ENCODE measurements at regions not wholly inside any gene's neighbourhood (a gene's known extent, or its start where the extent isn't known, plus 50 kb on each side); places are given as distances from the start of the nearest gene placed in this dataset.
"Not testable (repeated sequence)": the region's sequence is repeated elsewhere in the genome, so short reads cannot be mapped to it uniquely, and the experiment has no call there.

DNA sequence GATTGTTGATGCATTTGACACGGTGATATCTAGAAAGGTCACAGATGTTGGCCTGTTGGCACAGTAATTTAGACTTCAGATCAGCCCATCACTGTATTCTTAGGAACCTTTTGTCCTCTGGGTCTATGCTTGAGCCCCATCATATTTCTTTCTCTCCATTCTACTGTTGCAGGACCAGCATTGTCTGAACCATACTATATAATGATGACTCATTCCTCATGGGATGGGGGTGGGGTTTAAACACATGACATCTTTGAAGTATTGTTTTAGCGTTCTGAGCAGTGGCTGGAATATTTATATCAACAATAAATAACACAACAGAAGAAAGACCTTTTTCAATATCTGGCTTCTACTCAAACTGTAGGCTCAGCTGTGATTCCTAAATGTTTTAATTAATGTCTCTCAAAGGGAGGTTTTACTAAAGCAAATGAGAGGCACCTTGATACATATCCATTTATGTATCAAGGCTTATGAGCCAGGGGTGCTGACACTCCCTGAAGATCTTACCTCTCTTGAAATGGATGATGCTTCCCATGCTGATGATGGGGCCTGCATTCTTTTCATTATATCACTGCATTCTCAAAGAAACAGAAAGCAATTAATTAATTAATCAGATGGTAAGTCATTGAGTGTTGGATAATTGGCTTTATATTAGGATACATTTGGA is 379.0 kb upstream of the GOT2 start:
- DNase-seq = no peak

DNA sequence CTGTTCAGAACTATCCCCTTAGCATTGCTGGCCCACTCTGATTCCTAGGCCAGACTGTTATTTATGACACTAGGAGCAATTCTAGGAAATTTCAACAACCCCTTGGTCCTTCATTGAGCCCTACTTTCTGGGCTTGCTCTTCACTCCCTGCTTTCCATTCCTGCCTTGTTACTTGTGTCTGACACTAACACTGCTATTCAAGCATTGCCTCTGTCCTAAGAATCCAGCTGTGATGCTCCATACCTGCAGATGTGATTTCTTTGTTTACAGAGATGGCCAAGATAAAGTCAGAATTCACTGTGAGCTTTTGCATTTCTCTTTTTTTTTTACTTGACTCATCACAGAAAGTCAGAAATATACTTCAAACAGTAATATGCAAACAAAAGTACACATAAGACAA is 377.2 kb upstream of the GOT2 start:
- no peak for DNase-seq

GRCh38 chr16:59108374-59108773 is 374.3 kb upstream of the GOT2 start:
- no peak for DNase-seq

DNA sequence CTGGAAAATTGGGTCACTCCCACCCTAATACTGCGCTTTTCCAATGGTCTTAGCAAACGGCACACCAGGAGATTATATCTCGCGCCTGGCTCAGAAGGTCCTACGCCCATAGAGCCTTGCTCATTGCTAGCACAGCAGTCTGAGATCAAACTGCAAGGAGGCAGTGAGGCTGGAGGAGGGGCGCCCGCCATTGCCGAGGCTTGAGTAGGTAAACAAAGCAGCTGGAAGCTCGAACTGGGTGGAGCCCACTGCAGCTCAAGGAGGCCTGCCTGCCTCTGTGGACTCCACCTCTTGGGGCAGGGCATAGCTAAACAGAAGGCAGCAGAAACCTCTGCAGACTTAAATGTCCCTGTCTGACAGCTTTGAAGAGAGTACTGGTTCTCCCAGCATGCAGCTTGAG is 362.6 kb upstream of the GOT2 start:
- DNase-seq = not testable (repeated sequence)

- DNase-seq = no peak
These were observed 356.4 kb upstream of the GOT2 start for GRCh38 chr16:59090541-59090940.

DNA sequence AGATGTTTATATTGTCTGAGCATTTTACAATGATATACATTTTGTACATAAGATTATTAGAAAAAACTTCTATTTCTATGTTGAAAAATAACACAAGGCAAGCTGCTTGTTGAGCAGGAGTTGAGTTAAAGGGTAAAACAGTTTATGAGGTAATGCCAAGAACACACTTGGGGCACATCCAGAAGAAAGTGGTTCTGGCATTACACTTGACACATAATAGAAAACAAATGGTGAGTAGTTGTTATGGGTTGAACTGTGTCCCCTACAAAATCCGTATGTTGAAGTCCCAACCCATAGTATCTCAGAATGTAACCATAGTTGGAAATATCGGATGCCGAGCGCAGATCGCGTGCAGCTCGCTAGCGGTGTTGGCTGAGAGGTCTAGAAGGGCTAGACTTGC is 354.3 kb upstream of the GOT2 start:
- no peak for DNase-seq

- DNase-seq = no peak
These were observed 353.5 kb upstream of the GOT2 start for GRCh38 chr16:59087641-59088040.

DNA sequence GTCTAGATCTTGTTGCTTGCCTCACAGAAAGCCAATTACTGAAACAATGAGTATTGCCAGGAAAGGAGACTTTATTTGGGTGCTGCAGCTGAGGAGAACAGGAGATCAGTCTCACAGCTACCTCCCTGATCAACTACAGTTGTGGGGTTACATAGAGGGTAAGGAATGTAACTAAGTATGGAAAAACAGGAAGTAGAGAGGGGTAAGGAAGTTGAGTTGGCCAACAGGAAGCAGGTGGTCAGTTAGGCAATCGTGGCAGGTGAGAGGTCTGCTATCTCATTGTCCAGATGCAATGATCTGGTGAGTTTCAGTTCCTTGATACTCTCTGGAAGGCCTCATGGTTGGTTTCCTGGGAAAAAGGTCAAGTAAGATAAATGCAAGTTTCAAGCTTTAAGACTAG is 333.1 kb upstream of the GOT2 start:
- no peak for DNase-seq

GRCh38 chr16:59060207-59060606 is 326.1 kb upstream of the GOT2 start:
- no peak for DNase-seq

- DNase-seq = no peak
These were observed 324.1 kb upstream of the GOT2 start for GRCh38 chr16:59058250-59058649.

- no peak for DNase-seq
These were observed 319.8 kb upstream of the GOT2 start for GRCh38 chr16:59053911-59054310.

DNA sequence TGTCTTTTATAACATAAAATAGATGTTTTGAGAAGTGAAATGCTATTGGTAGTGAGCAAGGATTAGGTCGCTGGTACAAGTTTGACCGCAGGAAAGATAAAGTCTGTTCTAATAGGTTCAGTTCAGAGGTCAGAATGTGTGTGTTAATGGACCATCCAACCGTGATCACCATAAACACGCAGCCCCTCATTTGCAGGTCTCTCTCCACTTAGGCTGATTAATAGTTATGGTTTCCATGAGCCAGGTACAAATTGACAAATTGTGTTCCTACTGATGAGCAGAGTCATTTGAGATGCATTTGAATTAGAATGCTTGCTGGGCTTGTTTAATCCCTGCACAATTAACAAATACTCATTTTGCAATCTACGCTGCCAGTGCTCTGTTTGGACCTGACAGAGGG is 318.1 kb upstream of the GOT2 start:
- no peak for DNase-seq

DNA sequence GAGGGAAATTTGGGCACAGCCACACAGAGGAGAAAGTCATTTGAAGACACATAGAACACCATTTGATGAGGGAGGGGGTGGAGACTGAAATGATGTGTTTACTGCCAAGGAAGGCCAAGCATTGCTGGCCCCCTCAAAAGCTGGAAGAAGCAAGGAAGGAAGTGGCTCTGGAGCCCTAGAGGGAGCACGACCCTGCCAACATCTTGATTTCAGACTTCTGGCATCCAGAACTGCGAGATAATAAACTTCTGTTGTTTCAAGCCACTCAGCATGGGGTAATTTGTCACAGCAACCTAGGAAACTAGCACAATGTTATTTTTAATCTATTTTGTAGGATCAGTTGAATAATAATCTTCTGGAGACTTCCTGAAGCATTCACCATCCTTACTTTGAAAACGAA is 314.8 kb upstream of the GOT2 start:
- DNase-seq = no peak

- no peak for DNase-seq
These were observed 313.0 kb upstream of the GOT2 start for GRCh38 chr16:59047114-59047513.

DNA sequence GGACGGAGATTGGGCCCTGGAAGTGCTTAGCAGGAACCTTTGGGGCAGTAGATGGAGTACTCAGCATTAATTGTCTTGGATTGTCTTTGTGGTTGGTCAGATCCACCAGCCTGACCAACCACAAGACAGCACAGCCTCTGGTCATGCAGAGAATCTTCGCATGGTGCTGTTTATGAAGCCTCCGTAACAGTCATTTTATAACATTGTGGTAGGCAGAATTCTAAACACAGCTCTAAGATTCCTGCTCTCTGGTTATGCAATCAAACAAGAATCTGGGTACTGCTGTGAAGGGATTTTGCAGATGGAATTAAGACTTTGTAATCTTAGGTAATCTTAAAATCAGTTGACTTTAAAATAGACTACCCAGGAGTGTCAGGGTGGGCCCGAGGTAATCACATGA is 312.2 kb upstream of the GOT2 start:
- DNase-seq = no peak

DNA sequence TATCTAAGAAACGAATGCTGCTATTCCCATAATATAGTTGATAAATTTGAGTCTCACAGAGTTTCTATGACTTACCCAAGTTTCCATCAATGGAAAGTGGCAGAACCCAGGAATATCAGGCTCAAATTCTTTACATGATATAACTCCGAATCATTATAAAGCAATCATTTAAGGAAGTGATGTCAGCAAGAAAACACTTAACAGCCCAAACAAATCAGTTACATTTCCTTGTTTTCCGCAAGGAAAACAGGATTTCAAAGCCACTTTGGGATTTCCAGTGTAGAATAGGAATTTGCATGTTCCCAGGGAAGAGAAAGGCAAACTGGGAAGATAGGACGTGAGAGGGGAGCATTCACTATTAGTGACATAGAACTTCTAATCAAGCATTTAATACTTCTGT is 311.4 kb upstream of the GOT2 start:
- DNase-seq = no peak

GRCh38 chr16:59044616-59045015 is 310.5 kb upstream of the GOT2 start:
- no peak for DNase-seq

GRCh38 chr16:59042301-59042700 is 308.2 kb upstream of the GOT2 start:
- no peak for DNase-seq

GRCh38 chr16:59039066-59039720 is 305.1 kb upstream of the GOT2 start:
- no peak for DNase-seq

- DNase-seq = no peak
These were observed 296.9 kb upstream of the GOT2 start for GRCh38 chr16:59030923-59031485.

- DNase-seq = no peak
These were observed 287.6 kb upstream of the GOT2 start for GRCh38 chr16:59021751-59022150.

- DNase-seq = no peak
These were observed 279.8 kb upstream of the GOT2 start for GRCh38 chr16:59013930-59014329.

GRCh38 chr16:58999762-59000161 is 265.6 kb upstream of the GOT2 start:
- DNase-seq = no peak

GRCh38 chr16:58992755-58993154 is 258.6 kb upstream of the GOT2 start:
- not testable (repeated sequence) for DNase-seq

Measured in SIG-M5 (cell line).